ENCODE measurements at regions not wholly inside any gene's neighbourhood (a gene's known extent, or its start where the extent isn't known, plus 50 kb on each side); places are given as distances from the start of the nearest gene placed in this dataset.
"Not testable (repeated sequence)": the region's sequence is repeated elsewhere in the genome, so short reads cannot be mapped to it uniquely, and the experiment has no call there.

- Mint-ChIP-seq H3K27me3 (no peaks in the 10 kb centered on the region), H3K27ac (no peak overlapping the region), H3K4me3 (no peak overlapping the region), H3K9me3 (peaks cover 5% of the 10 kb centered on the region), H3K36me3 (ENCODE audit: low read depth) (no peaks in the 10 kb centered on the region), H3K4me1 (ENCODE audit: low read depth) (no peaks in the 10 kb centered on the region)
- ChIA-PET POLR2A (no interaction called here), CTCF (no interaction called here)
- DNase-seq (no peak), ATAC-seq (ENCODE audit: poor library complexity) (no peak)
- no peaks in the 10 kb centered on the region for H3K4me1 ChIP-seq (ENCODE audit: insufficient read depth, low read length)
- H3K27me3 ChIP-seq (ENCODE audit: control insufficient read depth in 1 of 2, insufficient read depth in 2 of 2, low read length in 2 of 2): no peaks in the 10 kb centered on the region
- intact Hi-C loops (cut with DNase I, micrococcal nuclease): no loop called here
- peaks cover 0 to 4% of the 10 kb centered on the region in 2 experiments for H3K9me3 ChIP-seq (ENCODE audit: control insufficient read depth in 1 of 2, insufficient read depth in 1 of 2, low read length in 2 of 2)
- H3K36me3 ChIP-seq (ENCODE audit: insufficient read depth, low read length): no peaks in the 10 kb centered on the region
- no peak overlapping the region for H3K4me3 ChIP-seq (ENCODE audit: low read length)
- TF ChIP-seq CTCF (IDR thresholded peaks at IDR 0.05): no peak
- H3K27ac ChIP-seq (ENCODE audit: low read depth in 1 of 2, low read length in 2 of 2): no peak overlapping the region
Measured at GRCh38 chr6:67790569-67790968, 844.5 kb upstream of the ADGRB3 start.

- H3K27me3 Mint-ChIP-seq; POLR2A ChIA-PET; H3K9me3 Mint-ChIP-seq; H3K4me1 ChIP-seq (ENCODE audit: insufficient read depth, low read length); H3K36me3 ChIP-seq (ENCODE audit: insufficient read depth, low read length); H3K36me3 Mint-ChIP-seq (ENCODE audit: low read depth); H3K4me1 Mint-ChIP-seq (ENCODE audit: low read depth); H3K4me3 ChIP-seq (ENCODE audit: low read length); CTCF ChIA-PET; H3K27me3 ChIP-seq (ENCODE audit: control insufficient read depth in 1 of 2, insufficient read depth in 2 of 2, low read length in 2 of 2); ATAC-seq (ENCODE audit: poor library complexity); H3K4me3 Mint-ChIP-seq; H3K27ac ChIP-seq (ENCODE audit: low read depth in 1 of 2, low read length in 2 of 2); DNase-seq; H3K27ac Mint-ChIP-seq; intact Hi-C loops (cut with DNase I, micrococcal nuclease); H3K9me3 ChIP-seq (ENCODE audit: control insufficient read depth in 1 of 2, insufficient read depth in 1 of 2, low read length in 2 of 2): not testable (repeated sequence)
Measured at GRCh38 chr6:67787119-67787518, 848.0 kb upstream of the ADGRB3 start.

- CTCF ChIA-PET: no interaction called here
Measured at GRCh38 chr6:67779876-67780275, 855.2 kb upstream of the ADGRB3 start.

More at GRCh38 chr6:67779876-67780275, 855.2 kb upstream of the ADGRB3 start:
- H3K36me3 ChIP-seq (ENCODE audit: insufficient read depth, low read length): no peaks in the 10 kb centered on the region
- H3K27ac ChIP-seq (ENCODE audit: low read depth in 1 of 2, low read length in 2 of 2): no peak overlapping the region
- H3K36me3 Mint-ChIP-seq (ENCODE audit: low read depth): no peaks in the 10 kb centered on the region
- ATAC-seq (ENCODE audit: poor library complexity) (no peak), DNase-seq (no peak)
- peaks cover 2% of the 10 kb centered on the region for H3K9me3 Mint-ChIP-seq
- no peaks in the 10 kb centered on the region for H3K4me1 ChIP-seq (ENCODE audit: insufficient read depth, low read length)
- no peak overlapping the region for H3K27ac Mint-ChIP-seq
- intact Hi-C loops (cut with DNase I, micrococcal nuclease): no loop called here
- TF ChIP-seq CTCF (IDR thresholded peaks at IDR 0.05): no peak
- no peaks in the 10 kb centered on the region for H3K27me3 Mint-ChIP-seq
- H3K4me3 Mint-ChIP-seq: no peak overlapping the region
- no peaks in the 10 kb centered on the region for H3K9me3 ChIP-seq (ENCODE audit: control insufficient read depth in 1 of 2, insufficient read depth in 1 of 2, low read length in 2 of 2)
- no peaks in the 10 kb centered on the region for H3K4me1 Mint-ChIP-seq (ENCODE audit: low read depth)
- POLR2A ChIA-PET: no interaction called here
- H3K27me3 ChIP-seq (ENCODE audit: control insufficient read depth in 1 of 2, insufficient read depth in 2 of 2, low read length in 2 of 2): no peaks in the 10 kb centered on the region
- H3K4me3 ChIP-seq (ENCODE audit: low read length): no peak overlapping the region
